ENCODE measurements at regions not wholly inside any gene's neighbourhood (a gene's known extent, or its start where the extent isn't known, plus 50 kb on each side); places are given as distances from the start of the nearest gene placed in this dataset.

GRCh38 chr10:33410860-33411234 lies 76.4 kb upstream of the NRP1 start:
- no peak for TF ChIP-seq POLR2AphosphoS5 (IDR thresholded peaks at IDR 0.05; ENCODE audit: low read depth, low read length)
- no peak for TF ChIP-seq SPI1 (IDR thresholded peaks at IDR 0.05; ENCODE audit: low read depth, low read length)

Data from GM12891 (cell line).